Esophagus squamous epithelium (tissue), 5 donors: ENCODE measurements at regions not wholly inside any gene's neighbourhood (a gene's known extent, or its start where the extent isn't known, plus 50 kb on each side); places are given as distances from the start of the nearest gene placed in this dataset.

Experiments used
- DNase-seq: peaks from one replicate; lab custom pipeline; 2025; lab: John Stamatoyannopoulos, UW
- H3K27ac ChIP-seq, 4 donors: fragments of 200-600 bp; sonication (generic); one replicate each; pipeline ENCODE4 v1.5.1; 2016 to 2019; ENCODE audit warnings: mild to moderate bottlenecking in 1 of 4
- H3K27me3 ChIP-seq, 4 donors: fragments of 200-600 bp; sonication (generic); 1 replicate in 3 of 4; 2 replicates in 1 of 4; pipeline versions ENCODE4 v1.5.1 to v1.6.0; 2017 to 2021; ENCODE audit warnings: antibody characterized with exemption in 1 of 4
- H3K36me3 ChIP-seq, 3 donors: fragments of 200-600 bp; sonication (generic); one replicate each; pipeline ENCODE4 v1.5.1; 2016 to 2019
- H3K4me1 ChIP-seq, 3 donors: fragments of 200-600 bp; sonication (generic); one replicate each; pipeline ENCODE4 v1.5.1; 2017 to 2019
- H3K4me3 ChIP-seq, 4 donors: fragments of 200-600 bp; sonication (generic); 1 replicate in 3 of 4; 2 replicates in 1 of 4; pipeline ENCODE4 v1.5.1; 2016 to 2019; ENCODE audit warnings: mild to moderate bottlenecking in 2 of 4, moderate library complexity in 1 of 4
- H3K9me3 ChIP-seq, 3 donors: fragments of 200-600 bp; sonication (generic); one replicate each; pipeline ENCODE4 v1.5.1; 2016 to 2019
- POLR2A ChIP-seq, 4 donors: fragments of 450-650 bp; IDR thresholded peaks; one replicate each; pipeline ENCODE4 v1.6.1; 2017; ENCODE audit warnings: antibody characterized with exemption in 4 of 4, mild to moderate bottlenecking in 4 of 4, moderate library complexity in 3 of 4
- WGBS, 2 donors: methylation state at CpG; one replicate each; pipeline ENCODE4 v1.1.5; 2018; 5-methylcytosine and 5-hydroxymethylcytosine counted together
- intact Hi-C: fragments of 100-400 bp; cut with DNase I; formaldehyde crosslinking; loops from one replicate; pipeline ENCODE4 v1.15.0; 2022
- TF ChIP-seq, protein P1 (sequence below), 6 experiments: fragments of 450-650 bp in 4 of 6; fragments of 200-600 bp in 2 of 6; sonication (generic) in 2 of 6; IDR thresholded peaks; one replicate each; pipeline ENCODE4 v1.5.1; 2016 to 2019; ENCODE audit warnings: antibody characterized with exemption in 6 of 6, mild to moderate bottlenecking in 4 of 6, moderate library complexity in 4 of 6
- donor health status: DM: yes; HTN: yes; CAD: no.

GRCh38 chr1:110770832-110771231 is 96.1 kb upstream of the KCNA3 start:
- 61 to 71% methylated on average over 2 of the region's 2 CpGs for WGBS, 2 donors
- DNase-seq = no peak
- no peak for TF ChIP-seq POLR2A (IDR thresholded peaks at IDR 0.05)
- TF ChIP-seq, protein P1, sequence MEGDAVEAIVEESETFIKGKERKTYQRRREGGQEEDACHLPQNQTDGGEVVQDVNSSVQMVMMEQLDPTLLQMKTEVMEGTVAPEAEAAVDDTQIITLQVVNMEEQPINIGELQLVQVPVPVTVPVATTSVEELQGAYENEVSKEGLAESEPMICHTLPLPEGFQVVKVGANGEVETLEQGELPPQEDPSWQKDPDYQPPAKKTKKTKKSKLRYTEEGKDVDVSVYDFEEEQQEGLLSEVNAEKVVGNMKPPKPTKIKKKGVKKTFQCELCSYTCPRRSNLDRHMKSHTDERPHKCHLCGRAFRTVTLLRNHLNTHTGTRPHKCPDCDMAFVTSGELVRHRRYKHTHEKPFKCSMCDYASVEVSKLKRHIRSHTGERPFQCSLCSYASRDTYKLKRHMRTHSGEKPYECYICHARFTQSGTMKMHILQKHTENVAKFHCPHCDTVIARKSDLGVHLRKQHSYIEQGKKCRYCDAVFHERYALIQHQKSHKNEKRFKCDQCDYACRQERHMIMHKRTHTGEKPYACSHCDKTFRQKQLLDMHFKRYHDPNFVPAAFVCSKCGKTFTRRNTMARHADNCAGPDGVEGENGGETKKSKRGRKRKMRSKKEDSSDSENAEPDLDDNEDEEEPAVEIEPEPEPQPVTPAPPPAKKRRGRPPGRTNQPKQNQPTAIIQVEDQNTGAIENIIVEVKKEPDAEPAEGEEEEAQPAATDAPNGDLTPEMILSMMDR (IDR thresholded peaks at IDR 0.05) = no peak

GRCh38 chr1:110768605-110769004 is 93.9 kb upstream of the KCNA3 start:
- intact Hi-C loops = loop anchor here (5.0 kb wide), 2 partner anchors 136 to 151 kb away; no protein-coding TSS in a partner anchor
- peaks cover 0 to 45% (median 0%) of the 10 kb centered on the region in 4 donors for H3K27me3 ChIP-seq
- H3K4me1 ChIP-seq = peaks cover 0 to 4% (median 0%) of the 10 kb centered on the region in 3 donors
- H3K4me3 ChIP-seq = no peak overlapping the region
- H3K9me3 ChIP-seq = no peaks in the 10 kb centered on the region
- TF ChIP-seq POLR2A (IDR thresholded peaks at IDR 0.05) = no peak
- TF ChIP-seq, protein P1 (IDR thresholded peaks at IDR 0.05) = no peak
- no peaks in the 10 kb centered on the region for H3K36me3 ChIP-seq
- 42 to 44% methylated on average over 2 of the region's 2 CpGs for WGBS, 2 donors
- no peak overlapping the region for H3K27ac ChIP-seq
- no peak for DNase-seq

More at GRCh38 chr1:110770832-110771231, 96.1 kb upstream of the KCNA3 start:
- H3K27ac ChIP-seq = no peak overlapping the region
- H3K36me3 ChIP-seq = no peaks in the 10 kb centered on the region
- H3K9me3 ChIP-seq = no peaks in the 10 kb centered on the region
- H3K4me1 ChIP-seq = peaks cover 0 to 2% (median 0%) of the 10 kb centered on the region in 3 donors
- H3K4me3 ChIP-seq = no peak overlapping the region
- peaks cover 0 to 31% (median 0%) of the 10 kb centered on the region in 4 donors for H3K27me3 ChIP-seq
- intact Hi-C loops = loop anchor here (10.0 kb wide), 1 partner anchor 246 kb away; no protein-coding TSS in a partner anchor

GRCh38 chr1:110766336-110766647 is 91.6 kb upstream of the KCNA3 start:
- TF ChIP-seq POLR2A (IDR thresholded peaks at IDR 0.05) = no peak
- TF ChIP-seq, protein P1 (IDR thresholded peaks at IDR 0.05) = no peak
- H3K27me3 ChIP-seq = peaks cover 0 to 56% (median 0%) of the 10 kb centered on the region in 4 donors
- WGBS, 2 donors = 9 to 15% methylated on average over 1 of the region's 1 CpG
- H3K27ac ChIP-seq = no peak overlapping the region
- intact Hi-C loops = loop anchor here (5.0 kb wide), 2 partner anchors 134 to 149 kb away; no protein-coding TSS in a partner anchor
- no peak overlapping the region for H3K4me3 ChIP-seq
- H3K4me1 ChIP-seq = peaks cover 0 to 4% (median 0%) of the 10 kb centered on the region in 3 donors
- DNase-seq = no peak
- no peaks in the 10 kb centered on the region for H3K9me3 ChIP-seq
- H3K36me3 ChIP-seq = no peaks in the 10 kb centered on the region

GRCh38 chr1:110765640-110766335 is 91.0 kb upstream of the KCNA3 start:
- H3K27ac ChIP-seq = no peak overlapping the region
- intact Hi-C loops = loop anchor here (5.0 kb wide), 2 partner anchors 133 to 148 kb away; no protein-coding TSS in a partner anchor
- peaks cover 0 to 4% (median 0%) of the 10 kb centered on the region in 3 donors for H3K4me1 ChIP-seq
- no peak for DNase-seq
- TF ChIP-seq, protein P1 (IDR thresholded peaks at IDR 0.05) = peak; percentile 53 to 78 (median 74)
- TF ChIP-seq POLR2A (IDR thresholded peaks at IDR 0.05) = no peak
- no peak overlapping the region for H3K4me3 ChIP-seq
- no peaks in the 10 kb centered on the region for H3K36me3 ChIP-seq
- H3K27me3 ChIP-seq = peaks cover 0 to 61% (median 0%) of the 10 kb centered on the region in 4 donors
- H3K9me3 ChIP-seq = no peaks in the 10 kb centered on the region
- WGBS, 2 donors = 8 to 17% methylated on average over 5 of the region's 5 CpGs

DNA sequence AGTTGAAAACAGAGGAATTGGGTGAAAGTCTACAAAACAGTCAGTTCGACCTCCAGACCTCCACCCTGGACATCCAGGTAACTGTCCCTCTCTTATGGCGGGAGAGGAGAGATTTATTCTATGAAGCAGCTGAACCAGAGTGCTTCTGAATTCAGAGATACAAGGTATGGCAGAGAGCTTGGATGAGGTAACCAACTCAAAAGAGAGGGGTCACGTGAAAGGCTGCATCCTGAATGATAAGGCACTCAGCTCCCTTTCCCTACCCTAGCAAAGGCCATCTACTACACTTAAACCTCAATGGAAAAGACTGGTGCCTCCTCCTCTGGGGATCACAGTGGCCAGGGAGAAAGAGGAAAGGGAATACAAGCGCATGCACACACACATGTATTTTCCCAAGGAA is 88.4 kb upstream of the KCNA3 start:
- DNase-seq = no peak
- peaks cover 0 to 80% (median 0%) of the 10 kb centered on the region in 4 donors for H3K27me3 ChIP-seq
- no peak overlapping the region for H3K4me3 ChIP-seq
- no peaks in the 10 kb centered on the region for H3K36me3 ChIP-seq
- H3K4me1 ChIP-seq = peaks cover 0 to 4% (median 0%) of the 10 kb centered on the region in 3 donors
- H3K9me3 ChIP-seq = no peaks in the 10 kb centered on the region
- no peak overlapping the region for H3K27ac ChIP-seq
- TF ChIP-seq, protein P1 (IDR thresholded peaks at IDR 0.05) = no peak
- no peak for TF ChIP-seq POLR2A (IDR thresholded peaks at IDR 0.05)
- 73 to 80% methylated on average over 4 of the region's 4 CpGs for WGBS, 2 donors
- intact Hi-C loops = no loop called here
